K562 (cell line): ENCODE measurements at regions not wholly inside any gene's neighbourhood (a gene's known extent, or its start where the extent isn't known, plus 50 kb on each side); places are given as distances from the start of the nearest gene placed in this dataset.

ENCODE experiments used
- ATAC-seq: fragments of 200-7000 bp; cut with Tn5 transposase; 3 replicates; pipeline ENCODE4 v1.9.1; 2020; ENCODE audit warnings: moderate library complexity
- BruUV-seq: library from RNA; stranded (reverse); fragments of 400-500 nt; replicated peaks from 2 replicates; lab custom pipeline; 2021; lab: Mats Ljungman, UMichigan
- CTCF ChIA-PET: fragments of 300-600 bp; formaldehyde crosslinking; extraction: SDS; loops from one replicate; lab custom pipeline; 2021; ENCODE audit warnings: low intra/inter-chr PET ratio; lab: Yijun Ruan, JAX
- POLR2A ChIA-PET: fragments of 300-600, 350-650 bp; sonication (Branson Sonifier 250); formaldehyde crosslinking; extraction: SDS; loops from one replicate; lab custom pipeline; 2021; ENCODE audit warnings: antibody characterized with exemption, inconsistent platforms; lab: Yijun Ruan, JAX
- DNase-seq, 4 experiments: peaks; one replicate each; pipeline versions ENCODE4 v3.0.0 to v3.0.0-alpha.2; 2011 to 2018; ENCODE audit warnings: low spot score in 3 of 4, mixed read lengths in 3 of 4; ENCODE audit errors: extremely low read depth in 1 of 4
- FAIRE-seq: peaks from 2 replicates; lab custom pipeline; 2011; peaks lifted over from hg19 to GRCh38; lab: Jason Lieb, UNC
- H2AFZ ChIP-seq: 2 replicates; pipeline ENCODE4 v1.6.0; 2011; ENCODE audit warnings: low read depth, low read length, control low read depth, inconsistent platforms
- H3K27ac ChIP-seq: fragments of 200-600 bp; 3 replicates; pipeline ENCODE4 v1.8.0; 2011; ENCODE audit warnings: low read depth, mild to moderate bottlenecking, control low read depth, inconsistent platforms, low read length, moderate library complexity, mixed read lengths; ENCODE audit errors: extremely low read depth
- H3K27me3 ChIP-seq, 2 experiments: fragments of 300-600 bp in 1 of 2; 2 replicates in 1 of 2; 3 replicates in 1 of 2; pipeline versions ENCODE4 v1.6.0 to v1.8.0; 2011; ENCODE audit warnings: inconsistent platforms in 2 of 2, low read length in 2 of 2, mild to moderate bottlenecking in 1 of 2, mixed read lengths in 1 of 2, moderate library complexity in 1 of 2; ENCODE audit not compliant: control insufficient read depth in 2 of 2, insufficient read depth in 2 of 2
- H3K36me3 ChIP-seq: fragments of 300-600 bp; 3 replicates; pipeline ENCODE4 v1.8.0; 2011; ENCODE audit warnings: mild to moderate bottlenecking, low read length, inconsistent platforms; ENCODE audit not compliant: control insufficient read depth, insufficient read depth
- H3K4me1 ChIP-seq, 2 experiments: fragments of 200-600 bp in 1 of 2; replicated peaks in 1 of 2; 2 replicates in 1 of 2; 3 replicates in 1 of 2; pipeline versions ENCODE4 v1.5.1 to v1.8.0; 2011; ENCODE audit warnings: inconsistent platforms in 2 of 2, low read length in 2 of 2, mild to moderate bottlenecking in 1 of 2, mixed read lengths in 1 of 2, moderate library complexity in 1 of 2; ENCODE audit not compliant: control insufficient read depth in 2 of 2, insufficient read depth in 2 of 2
- H3K4me2 ChIP-seq: 2 replicates; pipeline ENCODE4 v1.6.1; 2011; ENCODE audit warnings: low read length, control low read depth, inconsistent platforms, mixed read lengths; ENCODE audit not compliant: insufficient read depth
- H3K4me3 ChIP-seq: fragments of 200-600 bp; sonication (generic), shearing (Covaris generic); 2 replicates; pipeline ENCODE4 v1.5.1; 2016; ENCODE audit warnings: control low read depth, inconsistent platforms
- H3K79me2 ChIP-seq: fragments of 200-600 bp; 3 replicates; pipeline ENCODE4 v1.8.0; 2011; ENCODE audit warnings: low read length, inconsistent platforms; ENCODE audit not compliant: control insufficient read depth, insufficient read depth
- H3K9ac ChIP-seq, 2 experiments: 2 replicates each; pipeline versions ENCODE4 v1.6.0 to v1.6.1; 2011; ENCODE audit warnings: low read depth in 2 of 2, low read length in 2 of 2, control low read depth in 1 of 2, inconsistent platforms in 1 of 2, mild to moderate bottlenecking in 1 of 2, mixed read lengths in 1 of 2; ENCODE audit not compliant: insufficient read depth in 1 of 2
- H3K9me1 ChIP-seq: one replicate; pipeline ENCODE4 v1.6.0; 2011; ENCODE audit warnings: inconsistent platforms, mild to moderate bottlenecking, low read length, moderate library complexity; ENCODE audit not compliant: control insufficient read depth, insufficient read depth
- H3K9me3 ChIP-seq: replicated peaks from 2 replicates; pipeline ENCODE4 v1.5.1; 2011; ENCODE audit warnings: low read depth, low read length, inconsistent platforms; ENCODE audit not compliant: control insufficient read depth, insufficient read depth
- H4K20me1 ChIP-seq: replicated peaks from 2 replicates; pipeline ENCODE4 v1.6.1; 2011; ENCODE audit warnings: low read length, inconsistent platforms, mixed read lengths; ENCODE audit not compliant: control insufficient read depth, insufficient read depth
- ATF1 ChIP-seq, 2 experiments: fragments of 450-650 bp in 1 of 2; IDR thresholded peaks; 2 replicates each; pipeline ENCODE4 v1.6.1; 2016; ENCODE audit warnings: missing compliant biosample characterization in 1 of 2, missing genetic modification characterization in 1 of 2
- HSF4 ChIP-seq: fragments of 250-450 bp; sonication (Bioruptor Pico); IDR thresholded peaks from 2 replicates; pipeline ENCODE4 v2.1.2; 2022; ENCODE audit warnings: mild to moderate bottlenecking, moderate library complexity, borderline replicate concordance
- TBL1XR1 ChIP-seq, 2 experiments: IDR thresholded peaks; 2 replicates each; pipeline ENCODE4 v1.6.1; 2012; ENCODE audit warnings: improper control_type of control experiment in 2 of 2, low read length in 2 of 2, mild to moderate bottlenecking in 1 of 2
- YBX1 ChIP-seq: fragments of 450-650 bp; IDR thresholded peaks from 2 replicates; pipeline ENCODE4 v1.7.1; 2016; ENCODE audit warnings: mild to moderate bottlenecking
- ZBTB43 ChIP-seq: sonication (generic); formaldehyde crosslinking; IDR thresholded peaks from 2 replicates; pipeline ENCODE4 v1.8.0; 2023; ENCODE audit warnings: mild to moderate bottlenecking, missing genetic modification reagents
- ZNF316 ChIP-seq: fragments of 450-650 bp; IDR thresholded peaks from 2 replicates; pipeline ENCODE4 v1.6.1; 2016
- WGBS: fragments of 100-300 bp; shearing (Covaris generic); methylation state at CpG from one replicate; pipeline ENCODE4 v1.1.6; 2016; ENCODE audit warnings: low coverage, mixed read lengths; ENCODE audit not compliant: insufficient coverage; ENCODE audit errors: missing lambda C conversion rate; 5-methylcytosine and 5-hydroxymethylcytosine counted together
- in situ Hi-C: fragments of 300-500 bp; cut with MboI; formaldehyde crosslinking; loops from 4 replicates; pipeline ENCODE4 v1.15.0; 2018; ENCODE audit warnings: inconsistent platforms, mixed read lengths
- intact Hi-C: fragments of 100-400 bp; cut with micrococcal nuclease; formaldehyde crosslinking; loops from 2 replicates; pipeline ENCODE4 v1.14.2; 2022
- TF ChIP-seq, protein P1 (sequence below): IDR thresholded peaks from 2 replicates; pipeline ENCODE4 v1.6.1; 2016; ENCODE audit warnings: missing genetic modification characterization, missing compliant biosample characterization
- TF ChIP-seq, protein P2 (sequence below): fragments of 450-650 bp; IDR thresholded peaks from 2 replicates; pipeline ENCODE4 v1.6.1; 2017; ENCODE audit warnings: antibody characterized with exemption, mild to moderate bottlenecking
- TF ChIP-seq, protein P3 (sequence below), 3 experiments: fragments of 200-800 bp in 1 of 3; fragments of 250-450 bp in 1 of 3; fragments of 450-650 bp in 1 of 3; sonication (Bioruptor Pico) in 1 of 3; sonication (Bioruptor generic) in 1 of 3; formaldehyde crosslinking in 1 of 3; IDR thresholded peaks; 2 replicates each; pipeline versions ENCODE4 v1.6.1 to v1.8.0; 2016 to 2022; ENCODE audit warnings: mild to moderate bottlenecking in 2 of 3, missing genetic modification characterization in 2 of 3, missing compliant biosample characterization in 1 of 3, moderate library complexity in 1 of 3

DNA sequence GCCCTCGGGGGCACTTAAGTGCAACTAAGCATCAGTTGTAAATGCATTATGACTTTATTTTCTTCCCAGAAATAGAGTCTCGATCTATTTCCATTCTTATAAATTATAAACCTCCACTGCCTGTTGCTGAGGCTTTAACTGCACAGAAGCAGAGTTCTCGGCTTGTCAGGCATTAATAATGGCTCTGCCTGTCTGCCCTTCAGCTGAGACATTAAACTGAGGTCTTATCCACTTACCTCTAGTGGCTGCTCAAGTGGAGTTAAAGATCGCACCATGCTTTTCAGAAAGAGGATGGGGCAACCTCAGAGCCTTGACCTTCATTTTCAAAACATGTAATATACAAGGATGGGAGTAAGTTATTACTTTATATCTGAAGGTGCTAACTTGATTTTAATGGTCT, 597.6 kb upstream of the PRMT6 start:
- no peaks in the 10 kb centered on the region for H3K9me3 ChIP-seq
- ChIA-PET POLR2A (no interaction called here), CTCF (no interaction called here)
- intact Hi-C loops, result no loop called here
- in situ Hi-C loops, result no loop called here
- 0% methylated on average over 4 of the region's 4 CpGs for WGBS
- no peaks in the 10 kb centered on the region for H3K4me1 ChIP-seq
- H3K9me1 ChIP-seq, result no peaks in the 10 kb centered on the region
- H3K79me2 ChIP-seq, result no peaks in the 10 kb centered on the region
- FAIRE-seq (no peak), DNase-seq (no peak), ATAC-seq (no peak)
- no peaks in the 10 kb centered on the region for H3K27me3 ChIP-seq
- H3K4me3 ChIP-seq, result no peak overlapping the region
- no peak overlapping the region for H2AFZ ChIP-seq
- no peak overlapping the region for H3K27ac ChIP-seq
- no peaks in the 10 kb centered on the region for H3K36me3 ChIP-seq
- H3K9ac ChIP-seq, result no peak overlapping the region
- H4K20me1 ChIP-seq, result no peaks in the 10 kb centered on the region
- no TSS peak for BruUV-seq
- no peak for TF ChIP-seq TBL1XR1 (IDR thresholded peaks at IDR 0.05; ENCODE audit: low read length in 2 of 2)
- TF ChIP-seq YBX1, result no peak
- TF ChIP-seq, protein P1, sequence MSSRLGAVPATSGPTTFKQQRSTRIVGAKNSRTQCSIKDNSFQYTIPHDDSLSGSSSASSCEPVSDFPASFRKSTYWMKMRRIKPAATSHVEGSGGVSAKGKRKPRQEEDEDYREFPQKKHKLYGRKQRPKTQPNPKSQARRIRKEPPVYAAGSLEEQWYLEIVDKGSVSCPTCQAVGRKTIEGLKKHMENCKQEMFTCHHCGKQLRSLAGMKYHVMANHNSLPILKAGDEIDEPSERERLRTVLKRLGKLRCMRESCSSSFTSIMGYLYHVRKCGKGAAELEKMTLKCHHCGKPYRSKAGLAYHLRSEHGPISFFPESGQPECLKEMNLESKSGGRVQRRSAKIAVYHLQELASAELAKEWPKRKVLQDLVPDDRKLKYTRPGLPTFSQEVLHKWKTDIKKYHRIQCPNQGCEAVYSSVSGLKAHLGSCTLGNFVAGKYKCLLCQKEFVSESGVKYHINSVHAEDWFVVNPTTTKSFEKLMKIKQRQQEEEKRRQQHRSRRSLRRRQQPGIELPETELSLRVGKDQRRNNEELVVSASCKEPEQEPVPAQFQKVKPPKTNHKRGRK (tag), result no peak
- TF ChIP-seq, protein P2, sequence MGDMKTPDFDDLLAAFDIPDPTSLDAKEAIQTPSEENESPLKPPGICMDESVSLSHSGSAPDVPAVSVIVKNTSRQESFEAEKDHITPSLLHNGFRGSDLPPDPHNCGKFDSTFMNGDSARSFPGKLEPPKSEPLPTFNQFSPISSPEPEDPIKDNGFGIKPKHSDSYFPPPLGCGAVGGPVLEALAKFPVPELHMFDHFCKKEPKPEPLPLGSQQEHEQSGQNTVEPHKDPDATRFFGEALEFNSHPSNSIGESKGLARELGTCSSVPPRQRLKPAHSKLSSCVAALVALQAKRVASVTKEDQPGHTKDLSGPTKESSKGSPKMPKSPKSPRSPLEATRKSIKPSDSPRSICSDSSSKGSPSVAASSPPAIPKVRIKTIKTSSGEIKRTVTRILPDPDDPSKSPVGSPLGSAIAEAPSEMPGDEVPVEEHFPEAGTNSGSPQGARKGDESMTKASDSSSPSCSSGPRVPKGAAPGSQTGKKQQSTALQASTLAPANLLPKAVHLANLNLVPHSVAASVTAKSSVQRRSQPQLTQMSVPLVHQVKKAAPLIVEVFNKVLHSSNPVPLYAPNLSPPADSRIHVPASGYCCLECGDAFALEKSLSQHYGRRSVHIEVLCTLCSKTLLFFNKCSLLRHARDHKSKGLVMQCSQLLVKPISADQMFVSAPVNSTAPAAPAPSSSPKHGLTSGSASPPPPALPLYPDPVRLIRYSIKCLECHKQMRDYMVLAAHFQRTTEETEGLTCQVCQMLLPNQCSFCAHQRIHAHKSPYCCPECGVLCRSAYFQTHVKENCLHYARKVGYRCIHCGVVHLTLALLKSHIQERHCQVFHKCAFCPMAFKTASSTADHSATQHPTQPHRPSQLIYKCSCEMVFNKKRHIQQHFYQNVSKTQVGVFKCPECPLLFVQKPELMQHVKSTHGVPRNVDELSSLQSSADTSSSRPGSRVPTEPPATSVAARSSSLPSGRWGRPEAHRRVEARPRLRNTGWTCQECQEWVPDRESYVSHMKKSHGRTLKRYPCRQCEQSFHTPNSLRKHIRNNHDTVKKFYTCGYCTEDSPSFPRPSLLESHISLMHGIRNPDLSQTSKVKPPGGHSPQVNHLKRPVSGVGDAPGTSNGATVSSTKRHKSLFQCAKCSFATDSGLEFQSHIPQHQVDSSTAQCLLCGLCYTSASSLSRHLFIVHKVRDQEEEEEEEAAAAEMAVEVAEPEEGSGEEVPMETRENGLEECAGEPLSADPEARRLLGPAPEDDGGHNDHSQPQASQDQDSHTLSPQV, result no peak
- TF ChIP-seq ZNF316, result no peak
- no peak for TF ChIP-seq HSF4 (CRISPR knock-in tag)
- TF ChIP-seq, protein P3, sequence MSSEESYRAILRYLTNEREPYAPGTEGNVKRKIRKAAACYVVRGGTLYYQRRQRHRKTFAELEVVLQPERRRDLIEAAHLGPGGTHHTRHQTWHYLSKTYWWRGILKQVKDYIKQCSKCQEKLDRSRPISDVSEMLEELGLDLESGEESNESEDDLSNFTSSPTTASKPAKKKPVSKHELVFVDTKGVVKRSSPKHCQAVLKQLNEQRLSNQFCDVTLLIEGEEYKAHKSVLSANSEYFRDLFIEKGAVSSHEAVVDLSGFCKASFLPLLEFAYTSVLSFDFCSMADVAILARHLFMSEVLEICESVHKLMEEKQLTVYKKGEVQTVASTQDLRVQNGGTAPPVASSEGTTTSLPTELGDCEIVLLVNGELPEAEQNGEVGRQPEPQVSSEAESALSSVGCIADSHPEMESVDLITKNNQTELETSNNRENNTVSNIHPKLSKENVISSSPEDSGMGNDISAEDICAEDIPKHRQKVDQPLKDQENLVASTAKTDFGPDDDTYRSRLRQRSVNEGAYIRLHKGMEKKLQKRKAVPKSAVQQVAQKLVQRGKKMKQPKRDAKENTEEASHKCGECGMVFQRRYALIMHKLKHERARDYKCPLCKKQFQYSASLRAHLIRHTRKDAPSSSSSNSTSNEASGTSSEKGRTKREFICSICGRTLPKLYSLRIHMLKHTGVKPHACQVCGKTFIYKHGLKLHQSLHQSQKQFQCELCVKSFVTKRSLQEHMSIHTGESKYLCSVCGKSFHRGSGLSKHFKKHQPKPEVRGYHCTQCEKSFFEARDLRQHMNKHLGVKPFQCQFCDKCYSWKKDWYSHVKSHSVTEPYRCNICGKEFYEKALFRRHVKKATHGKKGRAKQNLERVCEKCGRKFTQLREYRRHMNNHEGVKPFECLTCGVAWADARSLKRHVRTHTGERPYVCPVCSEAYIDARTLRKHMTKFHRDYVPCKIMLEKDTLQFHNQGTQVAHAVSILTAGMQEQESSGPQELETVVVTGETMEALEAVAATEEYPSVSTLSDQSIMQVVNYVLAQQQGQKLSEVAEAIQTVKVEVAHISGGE (CRISPR knock-in tag; IDR thresholded peaks at IDR 0.05), result peak in 1 of 3 experiments; percentile 46; a peak in 1 of 6 replicates
- TF ChIP-seq ZBTB43 (CRISPR knock-in tag), result no peak
- TF ChIP-seq ATF1 (CRISPR knock-in tag; IDR thresholded peaks at IDR 0.05), result no peak
- TF ChIP-seq ATF1 (tag; IDR thresholded peaks at IDR 0.05), result no peak
- H3K4me2 ChIP-seq, result no peak overlapping the region
